IMR-90 (cell line): ENCODE measurements at regions not wholly inside any gene's neighbourhood (a gene's known extent, or its start where the extent isn't known, plus 50 kb on each side); places are given as distances from the start of the nearest gene placed in this dataset.
A peak's percentile ranks its signal among the peaks of the same experiment; 100 is the strongest.

Experiments
- ATAC-seq: fragments of 200-7000 bp; cut with Tn5 transposase; 2 replicates; pipeline ENCODE4 v1.9.1; 2020; ENCODE audit warnings: low read depth, mild to moderate bottlenecking, moderate library complexity
- BruUV-seq: library from RNA; stranded (reverse); fragments of 400-500 nt; replicated peaks from 2 replicates; lab custom pipeline; 2021; lab: Mats Ljungman, UMichigan
- CTCF ChIA-PET: fragments of 300-600 bp; formaldehyde crosslinking; extraction: SDS; loops from one replicate; lab custom pipeline; 2021; ENCODE audit warnings: antibody characterized with exemption; lab: Yijun Ruan, JAX
- POLR2A ChIA-PET: fragments of 300-600 bp; sonication (Branson Sonifier 250); formaldehyde crosslinking; loops from one replicate; lab custom pipeline; 2022; ENCODE audit warnings: antibody characterized with exemption; ENCODE audit not compliant: unreplicated experiment; lab: Charles Lee
- DNase-seq: peaks from one replicate; pipeline ENCODE4 v3.0.0; 2013
- H2AFZ ChIP-seq: replicated peaks from 2 replicates; pipeline ENCODE3; 2013; ENCODE audit warnings: low read length, mild to moderate bottlenecking; ENCODE audit not compliant: poor library complexity
- H2AK5ac ChIP-seq: 2 replicates; pipeline ENCODE4 v1.6.1; 2013; ENCODE audit warnings: low read depth, low read length, inconsistent platforms
- H2AK9ac ChIP-seq: replicated peaks from 2 replicates; pipeline ENCODE3; 2013; ENCODE audit warnings: mild to moderate bottlenecking, low read depth, low read length, moderate library complexity; ENCODE audit not compliant: poor library complexity
- H2BK120ac ChIP-seq: 2 replicates; pipeline ENCODE4 v1.6.1; 2013; ENCODE audit warnings: low read depth, low read length, inconsistent platforms
- H2BK15ac ChIP-seq: 3 replicates; pipeline ENCODE4 v1.6.1; 2013; ENCODE audit warnings: low read depth, low read length, inconsistent platforms
- H2BK20ac ChIP-seq: 2 replicates; pipeline ENCODE4 v1.6.1; 2013; ENCODE audit warnings: low read depth, mild to moderate bottlenecking, inconsistent platforms, low read length, moderate library complexity
- H2BK5ac ChIP-seq: 2 replicates; pipeline ENCODE4 v1.6.1; 2013; ENCODE audit warnings: mild to moderate bottlenecking, low read depth, low read length, inconsistent platforms; ENCODE audit not compliant: poor library complexity, severe bottlenecking
- H3K14ac ChIP-seq: replicated peaks from 2 replicates; pipeline ENCODE4 v1.6.1; 2013; ENCODE audit warnings: low read depth, low read length, inconsistent platforms
- H3K18ac ChIP-seq: 2 replicates; pipeline ENCODE4 v1.6.1; 2013; ENCODE audit warnings: low read depth, low read length, control low read depth
- H3K23ac ChIP-seq: 2 replicates; pipeline ENCODE4 v1.6.1; 2013; ENCODE audit warnings: low read depth, low read length, inconsistent platforms
- H3K27ac ChIP-seq: 2 replicates; pipeline ENCODE4 v1.5.1; 2013; ENCODE audit warnings: mild to moderate bottlenecking, control low read depth, low read length; ENCODE audit not compliant: insufficient read depth
- H3K27me3 ChIP-seq: 2 replicates; pipeline ENCODE4 v1.6.1; 2013; ENCODE audit warnings: low read length; ENCODE audit not compliant: control insufficient read depth, insufficient read depth
- H3K36me3 ChIP-seq: 2 replicates; pipeline ENCODE4 v1.6.1; 2013; ENCODE audit warnings: low read length, mixed read lengths; ENCODE audit not compliant: control insufficient read depth, insufficient read depth
- H3K4ac ChIP-seq: 2 replicates; pipeline ENCODE4 v1.6.1; 2013; ENCODE audit warnings: low read depth, low read length, inconsistent platforms
- H3K4me1 ChIP-seq: 2 replicates; pipeline ENCODE4 v1.6.1; 2013; ENCODE audit warnings: low read length, mixed read lengths; ENCODE audit not compliant: control insufficient read depth, insufficient read depth
- H3K4me2 ChIP-seq: 2 replicates; pipeline ENCODE4 v1.6.1; 2013; ENCODE audit warnings: low read depth, mild to moderate bottlenecking, control low read depth, low read length, moderate library complexity
- H3K4me3 ChIP-seq: 2 replicates; pipeline ENCODE4 v1.5.1; 2013; ENCODE audit warnings: low read depth, mild to moderate bottlenecking, control low read depth, low read length, moderate library complexity; ENCODE audit not compliant: insufficient read depth
- H3K56ac ChIP-seq: 2 replicates; pipeline ENCODE4 v1.6.1; 2013; ENCODE audit warnings: low read length, inconsistent platforms; ENCODE audit not compliant: insufficient read depth; ENCODE audit errors: extremely low read depth
- H3K79me1 ChIP-seq, 2 experiments: 2 replicates each; pipeline ENCODE4 v1.6.1; 2013; ENCODE audit warnings: low read length in 2 of 2, inconsistent platforms in 1 of 2, low read depth in 1 of 2
- H3K9ac ChIP-seq: 2 replicates; pipeline ENCODE4 v1.6.1; 2013; ENCODE audit warnings: low read depth, low read length, control low read depth
- H3K9me1 ChIP-seq: 2 replicates; pipeline ENCODE4 v1.6.1; 2013; ENCODE audit warnings: low read length, inconsistent platforms; ENCODE audit not compliant: insufficient read depth
- H3K9me3 ChIP-seq: 2 replicates; pipeline ENCODE4 v1.6.1; 2013; ENCODE audit warnings: low read length; ENCODE audit not compliant: control insufficient read depth, insufficient read depth
- H4K20me1 ChIP-seq: 2 replicates; pipeline ENCODE4 v1.6.1; 2013; ENCODE audit warnings: low read length, inconsistent platforms; ENCODE audit not compliant: insufficient read depth
- H4K5ac ChIP-seq: 2 replicates; pipeline ENCODE4 v1.6.1; 2013; ENCODE audit warnings: mild to moderate bottlenecking, low read depth, low read length, control low read depth
- H4K8ac ChIP-seq, 2 experiments: 2 replicates each; pipeline ENCODE4 v1.6.1; 2013; ENCODE audit warnings: low read depth in 2 of 2, low read length in 2 of 2, control low read depth in 1 of 2, inconsistent platforms in 1 of 2
- H4K91ac ChIP-seq: 2 replicates; pipeline ENCODE4 v1.6.1; 2013; ENCODE audit warnings: low read depth, low read length, inconsistent platforms; ENCODE audit not compliant: insufficient read depth
- BHLHE40 ChIP-seq: fragments of 150-350 bp; IDR thresholded peaks from 2 replicates; pipeline ENCODE4 v1.6.1; 2016; ENCODE audit warnings: mild to moderate bottlenecking, low read depth, low read length
- CEBPB ChIP-seq: IDR thresholded peaks from 2 replicates; pipeline ENCODE4 v1.6.1; 2012; ENCODE audit warnings: low read depth, low read length, improper control_type of control experiment
- CHD1 ChIP-seq: IDR thresholded peaks from 2 replicates; pipeline ENCODE4 v1.6.1; 2012; ENCODE audit warnings: low read depth, low read length, improper control_type of control experiment
- FOS ChIP-seq: fragments of 150-350 bp; IDR thresholded peaks from 2 replicates; pipeline ENCODE4 v1.6.1; 2016; ENCODE audit warnings: low read depth, low read length
- MAZ ChIP-seq: IDR thresholded peaks from 2 replicates; pipeline ENCODE4 v1.6.1; 2012; ENCODE audit warnings: low read depth, mild to moderate bottlenecking, low read length, improper control_type of control experiment, moderate library complexity, borderline replicate concordance
- MXI1 ChIP-seq: IDR thresholded peaks from 2 replicates; pipeline ENCODE4 v1.6.1; 2012; ENCODE audit warnings: low read depth, mild to moderate bottlenecking, low read length, moderate library complexity, borderline replicate concordance
- NFE2L2 ChIP-seq: fragments of 150-350 bp; IDR thresholded peaks from 2 replicates; pipeline ENCODE4 v1.6.1; 2016; ENCODE audit warnings: low read depth, mild to moderate bottlenecking, low read length
- RAD21 ChIP-seq: IDR thresholded peaks from 2 replicates; pipeline ENCODE4 v1.6.1; 2012; ENCODE audit warnings: low read length, improper control_type of control experiment
- RCOR1 ChIP-seq: IDR thresholded peaks from 2 replicates; pipeline ENCODE4 v1.6.1; 2012; ENCODE audit warnings: mild to moderate bottlenecking, low read length, improper control_type of control experiment; ENCODE audit not compliant: insufficient replicate concordance
- RFX5 ChIP-seq: IDR thresholded peaks from 2 replicates; pipeline ENCODE4 v1.8.0; 2012; ENCODE audit warnings: low read depth, mild to moderate bottlenecking, low read length, moderate library complexity
- SMC3 ChIP-seq: fragments of 150-350 bp; IDR thresholded peaks from 2 replicates; pipeline ENCODE4 v1.6.1; 2016; ENCODE audit warnings: low read depth, mild to moderate bottlenecking, antibody characterized with exemption, low read length, moderate library complexity
- WGBS, 2 experiments: methylation state at CpG; one replicate each; pipeline versions ENCODE4 v1.1.5 to v1.1.7; 2013; ENCODE audit warnings: missing lambda C conversion rate in 2 of 2; ENCODE audit not compliant: insufficient read length in 1 of 2; ENCODE audit errors: extremely low coverage in 2 of 2; 5-methylcytosine and 5-hydroxymethylcytosine counted together
- dilution Hi-C: fragments of 300-500 bp; cut with HindIII; formaldehyde crosslinking; loops from one replicate; pipeline ENCODE4 v1.14.3; 2018; ENCODE audit warnings: low sequenced_read_pairs; ENCODE audit not compliant: unreplicated experiment
- in situ Hi-C: fragments of 300-500 bp; cut with MboI; formaldehyde crosslinking; loops from 3 replicates; pipeline ENCODE4 v1.14.3; 2019; ENCODE audit warnings: low sequenced_read_pairs, inconsistent platforms, mixed read lengths
- intact Hi-C: fragments of 100-400 bp; cut with micrococcal nuclease; formaldehyde crosslinking; loops from 2 replicates; pipeline ENCODE4 v1.10.0; 2022
- TF ChIP-seq, protein P1 (sequence below): fragments of 150-350 bp; IDR thresholded peaks from 2 replicates; pipeline ENCODE4 v1.6.1; 2017; ENCODE audit warnings: mild to moderate bottlenecking, antibody characterized with exemption, low read length, low read depth
- TF ChIP-seq, protein P2 (sequence below): fragments of 150-350 bp; IDR thresholded peaks from 2 replicates; pipeline ENCODE4 v1.6.1; 2016; ENCODE audit warnings: low read depth, mild to moderate bottlenecking, low read length, moderate library complexity, borderline replicate concordance
- TF ChIP-seq, protein P3 (sequence below): conservative IDR thresholded peaks from 2 replicates; pipeline ENCODE4 v1.5.1; 2012; ENCODE audit warnings: mild to moderate bottlenecking, low read depth, low read length, improper control_type of control experiment

DNA sequence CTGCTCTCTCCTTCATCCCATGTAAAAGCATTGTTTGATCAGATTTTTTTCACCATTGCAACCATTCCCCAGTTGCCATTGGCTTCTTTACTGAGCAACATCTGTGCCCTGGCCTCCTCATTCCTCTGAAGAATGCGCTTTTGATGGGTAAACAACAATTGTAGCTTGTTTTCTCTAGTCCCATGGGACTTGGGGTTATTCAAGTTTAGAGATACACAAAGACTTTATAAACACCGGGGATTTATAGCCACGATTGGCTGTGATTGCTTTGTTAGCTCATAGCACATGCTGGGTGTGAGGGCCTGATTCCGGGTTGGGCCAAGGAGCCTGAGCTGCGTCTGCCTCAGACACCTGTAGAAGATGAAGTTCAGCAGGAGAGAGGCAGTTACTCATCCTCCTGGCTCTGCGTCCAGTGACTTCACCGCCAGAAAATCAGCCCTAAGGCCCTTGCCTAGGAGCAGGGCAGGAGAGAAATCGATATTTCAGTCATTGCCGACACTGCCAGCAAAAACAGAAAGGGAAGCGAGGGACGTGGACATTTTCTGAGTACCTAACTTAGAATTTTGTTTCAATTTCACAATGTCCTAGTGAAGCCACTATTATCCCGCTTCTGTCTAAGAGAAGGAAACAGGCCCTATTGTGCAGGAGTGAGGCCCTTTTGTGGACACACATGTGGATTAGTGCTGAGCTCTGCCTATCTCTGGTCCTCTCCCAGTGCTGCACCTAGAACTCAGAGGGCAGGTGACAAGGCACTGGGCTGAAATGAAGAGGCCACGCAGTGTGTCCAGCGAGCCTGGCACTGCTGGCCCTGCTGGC is 159.8 kb upstream of the USP24 start:
- Histone ChIP-seq H3K4me2 (no peak overlapping the region), H2BK120ac (peak overlapping the region; percentile 54), H2BK15ac (peak overlapping the region; percentile 32; the same call in 2 of the 3 replicates), H3K4me3 (no peak overlapping the region), H4K20me1 (no peaks in the 10 kb centered on the region), H4K91ac (peak overlapping the region; percentile 59), H3K56ac (no peak overlapping the region), H2BK20ac (peak overlapping the region; percentile 54), H3K14ac (no peak overlapping the region), H4K5ac (peak overlapping the region; percentile 35), H3K79me1 (no peaks in the 10 kb centered on the region), H2AK9ac (no peak overlapping the region), H3K23ac (no peak overlapping the region), H3K9me3 (no peaks in the 10 kb centered on the region), H3K9me1 (peaks cover 16% of the 10 kb centered on the region), H3K27ac (no peak overlapping the region), H3K4ac (peak overlapping the region; percentile 57), H2AK5ac (peak overlapping the region; percentile 44), H3K27me3 (no peaks in the 10 kb centered on the region), H2AFZ (no peak overlapping the region), H3K9ac (no peak overlapping the region), H2BK5ac (peak overlapping the region; percentile 0), H3K36me3 (no peaks in the 10 kb centered on the region), H3K18ac (peak overlapping the region; percentile 55; the same call in 1 of the 2 replicates), H4K8ac (peak overlapping the region in 1 of 2 experiments; percentile 10; a peak in 1 of 4 replicates), H3K4me1 (peaks cover 10% of the 10 kb centered on the region)
- DNase-seq = no peak
- dilution Hi-C loops = no loop called here
- TF ChIP-seq MAZ = no peak
- TF ChIP-seq RFX5 = no peak
- no peak for TF ChIP-seq CEBPB
- TF ChIP-seq, protein P1, sequence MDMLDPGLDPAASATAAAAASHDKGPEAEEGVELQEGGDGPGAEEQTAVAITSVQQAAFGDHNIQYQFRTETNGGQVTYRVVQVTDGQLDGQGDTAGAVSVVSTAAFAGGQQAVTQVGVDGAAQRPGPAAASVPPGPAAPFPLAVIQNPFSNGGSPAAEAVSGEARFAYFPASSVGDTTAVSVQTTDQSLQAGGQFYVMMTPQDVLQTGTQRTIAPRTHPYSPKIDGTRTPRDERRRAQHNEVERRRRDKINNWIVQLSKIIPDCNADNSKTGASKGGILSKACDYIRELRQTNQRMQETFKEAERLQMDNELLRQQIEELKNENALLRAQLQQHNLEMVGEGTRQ = no peak
- TF ChIP-seq, protein P2, sequence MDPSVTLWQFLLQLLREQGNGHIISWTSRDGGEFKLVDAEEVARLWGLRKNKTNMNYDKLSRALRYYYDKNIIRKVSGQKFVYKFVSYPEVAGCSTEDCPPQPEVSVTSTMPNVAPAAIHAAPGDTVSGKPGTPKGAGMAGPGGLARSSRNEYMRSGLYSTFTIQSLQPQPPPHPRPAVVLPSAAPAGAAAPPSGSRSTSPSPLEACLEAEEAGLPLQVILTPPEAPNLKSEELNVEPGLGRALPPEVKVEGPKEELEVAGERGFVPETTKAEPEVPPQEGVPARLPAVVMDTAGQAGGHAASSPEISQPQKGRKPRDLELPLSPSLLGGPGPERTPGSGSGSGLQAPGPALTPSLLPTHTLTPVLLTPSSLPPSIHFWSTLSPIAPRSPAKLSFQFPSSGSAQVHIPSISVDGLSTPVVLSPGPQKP = no peak
- TF ChIP-seq RAD21 = no peak
- TF ChIP-seq RCOR1 = no peak
- TF ChIP-seq BHLHE40 = no peak
- TF ChIP-seq SMC3 = no peak
- TF ChIP-seq, protein P3, sequence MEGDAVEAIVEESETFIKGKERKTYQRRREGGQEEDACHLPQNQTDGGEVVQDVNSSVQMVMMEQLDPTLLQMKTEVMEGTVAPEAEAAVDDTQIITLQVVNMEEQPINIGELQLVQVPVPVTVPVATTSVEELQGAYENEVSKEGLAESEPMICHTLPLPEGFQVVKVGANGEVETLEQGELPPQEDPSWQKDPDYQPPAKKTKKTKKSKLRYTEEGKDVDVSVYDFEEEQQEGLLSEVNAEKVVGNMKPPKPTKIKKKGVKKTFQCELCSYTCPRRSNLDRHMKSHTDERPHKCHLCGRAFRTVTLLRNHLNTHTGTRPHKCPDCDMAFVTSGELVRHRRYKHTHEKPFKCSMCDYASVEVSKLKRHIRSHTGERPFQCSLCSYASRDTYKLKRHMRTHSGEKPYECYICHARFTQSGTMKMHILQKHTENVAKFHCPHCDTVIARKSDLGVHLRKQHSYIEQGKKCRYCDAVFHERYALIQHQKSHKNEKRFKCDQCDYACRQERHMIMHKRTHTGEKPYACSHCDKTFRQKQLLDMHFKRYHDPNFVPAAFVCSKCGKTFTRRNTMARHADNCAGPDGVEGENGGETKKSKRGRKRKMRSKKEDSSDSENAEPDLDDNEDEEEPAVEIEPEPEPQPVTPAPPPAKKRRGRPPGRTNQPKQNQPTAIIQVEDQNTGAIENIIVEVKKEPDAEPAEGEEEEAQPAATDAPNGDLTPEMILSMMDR = no peak
- no peak for TF ChIP-seq FOS
- TF ChIP-seq MXI1 = no peak
- TF ChIP-seq NFE2L2 = no peak
- no peak for TF ChIP-seq CHD1
- no peak; the same call in 1 of the 2 replicates for ATAC-seq
- ChIA-PET CTCF (interaction anchor here (0.8 to 1.6 kb wide), 8 partner anchors 12 to 1210 kb away, joined by 3 to 8 read pairs (median 4); no protein-coding TSS in a partner anchor), POLR2A (no interaction called here)
- no TSS peak for BruUV-seq
- WGBS, 2 experiments = 96% methylated on average over 4 of the region's 14 CpGs; no CpG with 5 or more reads in 1 of the 2 experiments
- intact Hi-C loops = loop anchor here (1.0 to 10.0 kb wide), 5 partner anchors 68 to 1210 kb away; no protein-coding TSS in a partner anchor
- in situ Hi-C loops = no loop called here
